SU-DHL-6 (cell line): ENCODE measurements at regions not wholly inside any gene's neighbourhood (a gene's known extent, or its start where the extent isn't known, plus 50 kb on each side); places are given as distances from the start of the nearest gene placed in this dataset.
"Not testable (repeated sequence)": the region's sequence is repeated elsewhere in the genome, so short reads cannot be mapped to it uniquely, and the experiment has no call there.

Experiments used
- H2AFZ ChIP-seq: fragments of 200-600 bp; sonication (generic); 2 replicates; pipeline ENCODE4 v1.6.1; 2014; ENCODE audit warnings: low read depth, mild to moderate bottlenecking, moderate library complexity, mixed read lengths, antibody characterized with exemption, low read length; ENCODE audit not compliant: severe bottlenecking
- H3F3A ChIP-seq: fragments of 200-600 bp; shearing (Covaris generic); 2 replicates; pipeline ENCODE4 v1.6.0; 2016; ENCODE audit warnings: antibody characterized with exemption, mild to moderate bottlenecking; ENCODE audit not compliant: insufficient read depth
- H3K27ac ChIP-seq: fragments of 200-600 bp; sonication (generic); 2 replicates; pipeline ENCODE4 v1.5.1; 2016; ENCODE audit warnings: low read depth, mild to moderate bottlenecking, low read length, moderate library complexity, mixed read lengths
- H3K27me3 ChIP-seq: fragments of 200-600 bp; sonication (generic), shearing (Covaris generic); 2 replicates; pipeline ENCODE4 v1.6.0; 2014; ENCODE audit warnings: mild to moderate bottlenecking, low read length
- H3K36me3 ChIP-seq: fragments of 200-600 bp; sonication (generic); 2 replicates; pipeline ENCODE4 v1.6.1; 2014; ENCODE audit warnings: mild to moderate bottlenecking, low read length, mixed read lengths
- H3K4me2 ChIP-seq: fragments of 300-600, 200-600 bp; shearing (Covaris generic), sonication (generic); 2 replicates; pipeline ENCODE4 v1.6.0; 2014; ENCODE audit warnings: low read length, low read depth, mild to moderate bottlenecking; ENCODE audit not compliant: poor library complexity, severe bottlenecking
- H3K4me3 ChIP-seq: fragments of 200-600 bp; sonication (generic); 2 replicates; pipeline ENCODE4 v1.5.1; 2014; ENCODE audit warnings: antibody characterized with exemption, low read length, mild to moderate bottlenecking, mixed read lengths; ENCODE audit not compliant: insufficient read depth, poor library complexity, severe bottlenecking
- H3K79me2 ChIP-seq: fragments of 200-600 bp; sonication (generic); 2 replicates; pipeline ENCODE4 v1.6.1; 2014; ENCODE audit warnings: mild to moderate bottlenecking, low read length, moderate library complexity; ENCODE audit not compliant: insufficient read depth
- H3K9ac ChIP-seq: fragments of 200-600 bp; sonication (generic); 2 replicates; pipeline ENCODE4 v1.7.0; 2014; ENCODE audit warnings: mild to moderate bottlenecking, low read length
- H3K9me2 ChIP-seq: fragments of 200-600 bp; sonication (generic); replicated peaks from 2 replicates; pipeline ENCODE4 v1.6.1; 2014; ENCODE audit warnings: low read length; ENCODE audit not compliant: insufficient read depth
- H3K9me3 ChIP-seq: fragments of 200-600 bp; sonication (generic); 2 replicates; pipeline ENCODE4 v1.6.1; 2014; ENCODE audit warnings: low read length, mixed read lengths; ENCODE audit not compliant: insufficient read depth
- H4K20me1 ChIP-seq: fragments of 200-600 bp; sonication (generic); 2 replicates; pipeline ENCODE4 v1.6.1; 2014; ENCODE audit warnings: low read depth, mild to moderate bottlenecking, antibody characterized with exemption, low read length, moderate library complexity, mixed read lengths
- EZH2phosphoT487 ChIP-seq: fragments of 200-600 bp; sonication (generic), shearing (Covaris generic); conservative IDR thresholded peaks from 2 replicates; pipeline ENCODE4 v1.6.1; 2018; ENCODE audit warnings: mild to moderate bottlenecking, antibody characterized with exemption, low read length, moderate library complexity, mixed read lengths
- TF ChIP-seq, protein P1 (sequence below): fragments of 200-600 bp; sonication (generic); IDR thresholded peaks from one replicate; pipeline ENCODE4 v1.5.1; 2017; ENCODE audit warnings: antibody characterized with exemption, mild to moderate bottlenecking, low read length, moderate library complexity; ENCODE audit not compliant: insufficient read depth, poor library complexity, severe bottlenecking

DNA sequence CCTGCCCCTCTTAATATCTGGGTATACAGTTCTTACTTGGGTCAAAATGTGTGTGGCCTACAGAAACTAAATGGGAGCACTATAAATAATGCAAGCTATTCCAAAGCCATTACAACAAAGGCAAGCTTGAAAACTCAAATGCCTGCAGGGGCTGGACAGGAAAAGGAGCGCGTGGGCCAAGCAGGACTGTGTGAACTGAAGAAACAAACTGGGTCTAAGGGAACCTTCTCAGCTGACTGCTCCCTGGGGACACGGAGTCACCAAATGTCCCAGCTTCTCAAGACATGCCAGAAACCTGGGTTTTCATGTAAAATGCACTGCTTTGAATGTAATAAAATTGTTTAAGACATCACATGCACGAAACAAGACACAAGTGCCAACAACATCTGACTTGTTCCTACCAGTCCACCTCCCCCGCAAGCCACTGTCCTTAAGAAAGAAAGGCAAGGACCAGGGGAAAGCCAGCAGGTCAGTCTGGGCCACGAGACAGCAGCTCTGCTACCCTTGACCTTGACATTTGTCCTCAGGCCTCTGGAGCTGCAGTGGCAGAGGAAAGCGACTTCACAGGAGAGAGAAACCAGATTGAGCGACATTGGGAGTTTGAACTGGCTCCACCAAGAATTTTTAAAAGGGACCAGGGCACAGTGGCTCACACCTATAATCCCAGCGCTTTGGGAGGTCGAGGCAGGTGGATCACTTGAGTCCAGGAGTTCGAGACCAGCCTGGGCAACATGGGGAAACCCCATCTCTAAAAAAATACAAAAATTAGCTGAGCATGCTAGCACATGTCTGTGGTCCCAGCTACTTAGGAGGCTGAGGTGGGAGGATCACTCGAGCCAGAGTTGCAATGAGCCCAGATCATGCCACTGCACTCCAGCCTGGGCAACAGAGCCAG, 89.7 kb upstream of the SH3BP4 start:
- Histone ChIP-seq H3K9ac (no peak overlapping the region), H3K27ac (no peak overlapping the region), H3F3A (no peaks in the 10 kb centered on the region), H3K4me3 (no peak overlapping the region), H2AFZ (no peak overlapping the region), H3K9me2 (no peaks in the 10 kb centered on the region), H4K20me1 (no peaks in the 10 kb centered on the region), H3K27me3 (no peaks in the 10 kb centered on the region), H3K36me3 (no peaks in the 10 kb centered on the region), H3K79me2 (no peaks in the 10 kb centered on the region), H3K4me2 (no peak overlapping the region), H3K9me3 (no peaks in the 10 kb centered on the region)
- TF ChIP-seq, protein P1, sequence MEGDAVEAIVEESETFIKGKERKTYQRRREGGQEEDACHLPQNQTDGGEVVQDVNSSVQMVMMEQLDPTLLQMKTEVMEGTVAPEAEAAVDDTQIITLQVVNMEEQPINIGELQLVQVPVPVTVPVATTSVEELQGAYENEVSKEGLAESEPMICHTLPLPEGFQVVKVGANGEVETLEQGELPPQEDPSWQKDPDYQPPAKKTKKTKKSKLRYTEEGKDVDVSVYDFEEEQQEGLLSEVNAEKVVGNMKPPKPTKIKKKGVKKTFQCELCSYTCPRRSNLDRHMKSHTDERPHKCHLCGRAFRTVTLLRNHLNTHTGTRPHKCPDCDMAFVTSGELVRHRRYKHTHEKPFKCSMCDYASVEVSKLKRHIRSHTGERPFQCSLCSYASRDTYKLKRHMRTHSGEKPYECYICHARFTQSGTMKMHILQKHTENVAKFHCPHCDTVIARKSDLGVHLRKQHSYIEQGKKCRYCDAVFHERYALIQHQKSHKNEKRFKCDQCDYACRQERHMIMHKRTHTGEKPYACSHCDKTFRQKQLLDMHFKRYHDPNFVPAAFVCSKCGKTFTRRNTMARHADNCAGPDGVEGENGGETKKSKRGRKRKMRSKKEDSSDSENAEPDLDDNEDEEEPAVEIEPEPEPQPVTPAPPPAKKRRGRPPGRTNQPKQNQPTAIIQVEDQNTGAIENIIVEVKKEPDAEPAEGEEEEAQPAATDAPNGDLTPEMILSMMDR, result no peak
- no peak for TF ChIP-seq EZH2phosphoT487

DNA sequence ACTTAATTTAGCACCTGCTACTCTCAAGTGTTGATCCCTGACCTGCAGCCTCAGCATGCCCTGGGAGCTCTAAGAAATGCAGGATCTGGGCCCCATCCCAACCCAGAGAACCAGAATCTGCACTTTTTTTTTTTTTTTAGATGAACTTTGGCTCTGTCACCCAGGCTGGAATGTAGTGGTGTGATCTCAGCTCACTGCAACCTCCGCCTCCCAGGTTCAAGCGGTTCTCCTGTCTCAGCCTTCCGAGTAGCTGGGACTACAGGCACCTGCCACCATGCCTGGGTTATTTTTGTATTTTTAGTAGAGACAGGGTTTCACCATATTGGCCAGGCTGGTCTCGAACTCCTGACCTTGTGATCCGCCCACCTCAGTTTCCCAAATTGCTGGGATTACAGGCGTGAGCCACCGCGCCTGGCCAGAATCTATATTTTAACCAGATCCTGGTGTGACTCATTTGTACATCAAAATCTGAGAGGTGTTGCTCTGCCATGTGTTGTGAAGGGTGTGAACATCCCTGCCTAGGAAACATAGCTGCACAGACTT, 92.4 kb upstream of the SH3BP4 start:
- H3K27me3 ChIP-seq, H4K20me1 ChIP-seq, H3K27ac ChIP-seq, H3K9ac ChIP-seq, H3F3A ChIP-seq, H3K9me3 ChIP-seq, H3K4me3 ChIP-seq, H3K9me2 ChIP-seq, H3K79me2 ChIP-seq, H3K4me2 ChIP-seq, H2AFZ ChIP-seq, H3K36me3 ChIP-seq: not testable (repeated sequence)

GRCh38 chr2:234858790-234859329, 93.0 kb upstream of the SH3BP4 start:
- no peaks in the 10 kb centered on the region for H3K9me2 ChIP-seq
- no peaks in the 10 kb centered on the region for H3K36me3 ChIP-seq
- no peaks in the 10 kb centered on the region for H3K27me3 ChIP-seq
- no peak overlapping the region for H3K4me2 ChIP-seq
- TF ChIP-seq EZH2phosphoT487, result no peak
- TF ChIP-seq, protein P1, result no peak
- no peaks in the 10 kb centered on the region for H4K20me1 ChIP-seq
- H3K27ac ChIP-seq, result no peak overlapping the region
- no peaks in the 10 kb centered on the region for H3K9me3 ChIP-seq
- no peaks in the 10 kb centered on the region for H3K79me2 ChIP-seq
- no peak overlapping the region for H3K4me3 ChIP-seq
- H3F3A ChIP-seq, result no peaks in the 10 kb centered on the region
- H2AFZ ChIP-seq, result no peak overlapping the region
- no peak overlapping the region for H3K9ac ChIP-seq

DNA sequence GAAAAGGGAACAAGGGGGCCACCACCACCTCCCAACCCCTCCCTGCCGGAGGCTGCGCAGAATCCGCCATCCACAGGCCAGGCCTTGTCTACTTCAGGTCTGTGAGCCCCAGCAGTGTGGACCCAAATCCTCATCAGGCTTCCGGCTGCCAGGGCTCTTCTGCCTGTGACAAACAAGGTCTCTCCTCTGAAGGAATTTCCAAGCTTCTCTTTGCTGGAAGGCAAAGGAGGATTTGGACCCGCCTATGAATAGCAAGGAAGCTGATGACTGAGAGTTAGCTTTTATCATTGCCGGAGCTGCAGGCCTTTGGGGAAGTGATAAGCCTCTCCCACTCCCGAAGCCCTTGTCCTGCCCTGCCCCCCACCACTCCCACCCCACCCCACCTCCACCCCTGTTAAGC, 93.7 kb upstream of the SH3BP4 start:
- Histone ChIP-seq H3K27me3 (no peaks in the 10 kb centered on the region), H3K9me2 (no peaks in the 10 kb centered on the region), H3F3A (no peaks in the 10 kb centered on the region), H3K4me2 (no peak overlapping the region), H2AFZ (no peak overlapping the region), H3K27ac (no peak overlapping the region), H3K36me3 (no peaks in the 10 kb centered on the region), H3K9me3 (no peaks in the 10 kb centered on the region), H3K79me2 (no peaks in the 10 kb centered on the region), H3K9ac (no peak overlapping the region), H4K20me1 (no peaks in the 10 kb centered on the region), H3K4me3 (no peak overlapping the region)
- TF ChIP-seq, protein P1, result no peak
- TF ChIP-seq EZH2phosphoT487, result no peak
